ENCODE measurements at regions not wholly inside any gene's neighbourhood (a gene's known extent, or its start where the extent isn't known, plus 50 kb on each side); places are given as distances from the start of the nearest gene placed in this dataset.

DNA sequence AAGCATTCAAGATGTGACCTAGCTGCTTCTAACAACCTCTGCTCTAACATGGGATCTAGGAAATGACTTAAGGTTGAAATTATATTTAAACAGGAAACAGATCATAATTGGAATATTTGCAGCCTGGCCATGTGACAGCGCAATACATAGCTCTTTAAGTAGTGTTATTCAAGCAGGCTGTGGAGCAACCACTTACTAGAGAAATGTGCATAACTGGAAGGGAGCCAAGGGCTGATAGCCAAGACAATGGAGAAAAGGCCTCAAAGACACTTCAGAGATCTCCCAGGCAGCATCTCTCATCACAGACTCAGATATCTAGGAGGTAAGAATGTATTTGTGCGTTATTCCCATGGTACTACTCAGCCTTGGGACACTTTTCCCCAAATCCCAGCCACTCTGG lies 823.0 kb upstream of the PRMT6 start:
- no peak overlapping the region for H3K27ac ChIP-seq
- TF ChIP-seq, protein P1, sequence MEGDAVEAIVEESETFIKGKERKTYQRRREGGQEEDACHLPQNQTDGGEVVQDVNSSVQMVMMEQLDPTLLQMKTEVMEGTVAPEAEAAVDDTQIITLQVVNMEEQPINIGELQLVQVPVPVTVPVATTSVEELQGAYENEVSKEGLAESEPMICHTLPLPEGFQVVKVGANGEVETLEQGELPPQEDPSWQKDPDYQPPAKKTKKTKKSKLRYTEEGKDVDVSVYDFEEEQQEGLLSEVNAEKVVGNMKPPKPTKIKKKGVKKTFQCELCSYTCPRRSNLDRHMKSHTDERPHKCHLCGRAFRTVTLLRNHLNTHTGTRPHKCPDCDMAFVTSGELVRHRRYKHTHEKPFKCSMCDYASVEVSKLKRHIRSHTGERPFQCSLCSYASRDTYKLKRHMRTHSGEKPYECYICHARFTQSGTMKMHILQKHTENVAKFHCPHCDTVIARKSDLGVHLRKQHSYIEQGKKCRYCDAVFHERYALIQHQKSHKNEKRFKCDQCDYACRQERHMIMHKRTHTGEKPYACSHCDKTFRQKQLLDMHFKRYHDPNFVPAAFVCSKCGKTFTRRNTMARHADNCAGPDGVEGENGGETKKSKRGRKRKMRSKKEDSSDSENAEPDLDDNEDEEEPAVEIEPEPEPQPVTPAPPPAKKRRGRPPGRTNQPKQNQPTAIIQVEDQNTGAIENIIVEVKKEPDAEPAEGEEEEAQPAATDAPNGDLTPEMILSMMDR (IDR thresholded peaks at IDR 0.05; ENCODE audit: low read depth, low read length), result no peak
- DNase-seq, result no peak
- H3K4me3 ChIP-seq (ENCODE audit: low read depth, low read length), result no peak overlapping the region
- no peaks in the 10 kb centered on the region for H3K27me3 ChIP-seq (ENCODE audit: insufficient read depth, low read depth, severe bottlenecking)
- no peaks in the 10 kb centered on the region for H3K36me3 ChIP-seq
- no peaks in the 10 kb centered on the region for H3K9me3 ChIP-seq (ENCODE audit: severe bottlenecking)

DNA sequence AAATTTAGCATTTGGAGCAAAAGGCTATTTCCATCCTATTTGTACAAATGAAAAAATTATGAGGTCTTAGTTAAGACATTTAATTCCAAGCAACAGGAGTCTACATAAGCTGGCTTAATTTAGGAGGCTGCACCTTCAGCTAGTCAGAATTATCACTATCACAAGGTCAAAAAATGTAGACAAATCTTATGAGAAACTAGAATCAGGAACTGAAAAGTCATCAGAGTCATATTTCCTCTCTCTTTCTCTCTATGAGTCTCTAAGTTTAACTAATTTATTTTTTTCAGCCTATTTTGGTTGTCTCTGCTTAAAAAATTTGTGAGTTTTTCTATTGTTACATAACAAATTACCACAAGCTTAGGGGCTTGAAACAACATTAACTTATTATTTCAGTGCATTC lies 807.1 kb upstream of the PRMT6 start:
- Histone ChIP-seq H3K9me3 (ENCODE audit: severe bottlenecking) (peaks cover 2% of the 10 kb centered on the region), H3K27me3 (ENCODE audit: insufficient read depth, low read depth, severe bottlenecking) (no peaks in the 10 kb centered on the region), H3K27ac (no peak overlapping the region), H3K36me3 (no peaks in the 10 kb centered on the region), H3K4me3 (ENCODE audit: low read depth, low read length) (no peak overlapping the region)
- no peak for DNase-seq
- TF ChIP-seq, protein P1 (IDR thresholded peaks at IDR 0.05; ENCODE audit: low read depth, low read length), result no peak

DNA sequence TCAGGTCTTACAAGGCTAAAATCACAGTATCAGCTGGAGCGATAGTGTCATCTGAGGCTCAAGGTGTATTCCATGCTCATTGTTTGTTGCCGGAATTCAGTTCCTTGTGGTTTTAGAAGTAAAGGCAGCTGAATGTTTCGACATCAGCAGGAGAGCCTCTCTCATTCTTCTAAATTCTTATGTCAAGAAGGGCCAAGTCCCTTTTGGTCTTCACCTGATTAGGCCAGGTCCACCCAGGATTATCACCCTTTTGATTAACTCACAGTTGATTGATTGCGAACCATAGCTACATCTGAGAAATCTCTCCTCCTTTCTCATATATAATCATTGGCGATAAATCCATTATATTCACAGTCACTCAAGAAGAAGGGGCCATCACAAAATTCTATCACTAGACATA lies 806.7 kb upstream of the PRMT6 start:
- H3K4me3 ChIP-seq (ENCODE audit: low read depth, low read length), result no peak overlapping the region
- peaks cover 2% of the 10 kb centered on the region for H3K9me3 ChIP-seq (ENCODE audit: severe bottlenecking)
- TF ChIP-seq, protein P1 (IDR thresholded peaks at IDR 0.05; ENCODE audit: low read depth, low read length), result no peak
- H3K36me3 ChIP-seq, result no peaks in the 10 kb centered on the region
- H3K27ac ChIP-seq, result no peak overlapping the region
- no peaks in the 10 kb centered on the region for H3K27me3 ChIP-seq (ENCODE audit: insufficient read depth, low read depth, severe bottlenecking)
- no peak for DNase-seq

DNA sequence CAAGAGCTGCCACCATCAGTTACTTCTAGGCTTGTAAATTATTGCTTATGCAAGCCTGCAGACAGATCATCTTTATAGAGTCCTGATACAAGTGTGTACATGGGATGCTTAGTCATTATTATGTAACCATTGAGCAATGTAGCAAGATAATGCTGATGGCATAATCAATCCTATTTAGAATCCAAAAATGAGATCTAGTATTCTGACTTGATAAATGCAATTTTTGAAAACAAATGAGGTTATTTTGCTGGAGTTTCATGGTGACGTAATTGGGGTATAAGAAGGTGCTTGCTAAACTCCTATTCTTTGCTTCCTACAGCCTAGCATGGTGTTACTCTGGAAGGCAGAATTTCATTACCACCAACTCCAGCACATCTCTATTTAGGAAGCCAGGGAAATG lies 801.7 kb upstream of the PRMT6 start:
- H3K27ac ChIP-seq, result no peak overlapping the region
- no peak for DNase-seq
- TF ChIP-seq, protein P1 (IDR thresholded peaks at IDR 0.05; ENCODE audit: low read depth, low read length), result no peak
- H3K27me3 ChIP-seq (ENCODE audit: insufficient read depth, low read depth, severe bottlenecking), result no peaks in the 10 kb centered on the region
- H3K4me3 ChIP-seq (ENCODE audit: low read depth, low read length), result no peak overlapping the region
- H3K9me3 ChIP-seq (ENCODE audit: severe bottlenecking), result no peaks in the 10 kb centered on the region
- no peaks in the 10 kb centered on the region for H3K36me3 ChIP-seq

DNA sequence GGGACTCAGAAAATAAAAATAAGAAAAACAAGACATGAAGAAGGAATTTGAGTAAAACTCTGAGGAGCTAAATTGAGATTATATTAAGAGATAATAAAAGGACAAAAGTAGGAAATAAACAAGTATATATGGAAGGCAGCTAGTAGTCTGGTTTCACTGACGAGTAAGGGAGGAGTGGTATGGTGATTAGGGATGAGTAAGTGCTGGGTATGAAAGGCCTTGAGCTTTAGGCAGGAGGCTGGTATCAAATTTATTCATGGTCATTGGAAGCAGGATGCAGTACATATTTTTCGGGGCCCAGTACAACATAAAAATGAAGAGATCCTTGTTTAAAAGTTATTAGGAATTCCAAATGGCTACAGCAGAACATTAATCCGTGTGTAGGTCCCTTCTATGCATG lies 789.7 kb upstream of the PRMT6 start:
- Histone ChIP-seq H3K27ac (no peak overlapping the region), H3K4me3 (ENCODE audit: low read depth, low read length) (no peak overlapping the region), H3K36me3 (no peaks in the 10 kb centered on the region), H3K9me3 (ENCODE audit: severe bottlenecking) (no peaks in the 10 kb centered on the region), H3K27me3 (ENCODE audit: insufficient read depth, low read depth, severe bottlenecking) (no peaks in the 10 kb centered on the region)
- TF ChIP-seq, protein P1 (IDR thresholded peaks at IDR 0.05; ENCODE audit: low read depth, low read length), result no peak
- no peak for DNase-seq

DNA sequence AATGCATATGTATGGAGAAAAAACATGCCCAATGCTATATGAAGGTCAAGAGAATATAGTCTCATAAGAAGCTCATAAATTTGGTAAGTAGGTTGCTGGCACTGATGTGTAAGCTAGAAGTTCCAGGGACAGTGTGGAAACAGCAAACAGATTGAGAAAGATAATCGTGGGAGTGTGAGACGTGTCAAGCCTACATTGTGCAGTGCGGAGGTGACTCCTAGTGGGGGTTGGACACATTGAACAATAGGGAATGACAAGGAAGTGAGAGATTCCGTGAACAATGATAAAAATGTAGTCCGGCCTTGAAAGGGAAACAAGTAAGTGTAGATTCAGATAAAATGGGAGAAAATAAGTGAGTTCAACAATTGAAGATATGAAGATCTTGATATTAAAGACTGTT lies 788.4 kb upstream of the PRMT6 start:
- TF ChIP-seq, protein P1 (IDR thresholded peaks at IDR 0.05; ENCODE audit: low read depth, low read length), result peak; percentile 59
- no peaks in the 10 kb centered on the region for H3K27me3 ChIP-seq (ENCODE audit: insufficient read depth, low read depth, severe bottlenecking)
- no peaks in the 10 kb centered on the region for H3K36me3 ChIP-seq
- H3K9me3 ChIP-seq (ENCODE audit: severe bottlenecking), result no peaks in the 10 kb centered on the region
- H3K4me3 ChIP-seq (ENCODE audit: low read depth, low read length), result no peak overlapping the region
- H3K27ac ChIP-seq, result no peak overlapping the region
- DNase-seq, result peak; percentile 45

Data from WERI-Rb-1 (cell line).